ENCODE measurements at regions not wholly inside any gene's neighbourhood (a gene's known extent, or its start where the extent isn't known, plus 50 kb on each side); places are given as distances from the start of the nearest gene placed in this dataset.

DNA sequence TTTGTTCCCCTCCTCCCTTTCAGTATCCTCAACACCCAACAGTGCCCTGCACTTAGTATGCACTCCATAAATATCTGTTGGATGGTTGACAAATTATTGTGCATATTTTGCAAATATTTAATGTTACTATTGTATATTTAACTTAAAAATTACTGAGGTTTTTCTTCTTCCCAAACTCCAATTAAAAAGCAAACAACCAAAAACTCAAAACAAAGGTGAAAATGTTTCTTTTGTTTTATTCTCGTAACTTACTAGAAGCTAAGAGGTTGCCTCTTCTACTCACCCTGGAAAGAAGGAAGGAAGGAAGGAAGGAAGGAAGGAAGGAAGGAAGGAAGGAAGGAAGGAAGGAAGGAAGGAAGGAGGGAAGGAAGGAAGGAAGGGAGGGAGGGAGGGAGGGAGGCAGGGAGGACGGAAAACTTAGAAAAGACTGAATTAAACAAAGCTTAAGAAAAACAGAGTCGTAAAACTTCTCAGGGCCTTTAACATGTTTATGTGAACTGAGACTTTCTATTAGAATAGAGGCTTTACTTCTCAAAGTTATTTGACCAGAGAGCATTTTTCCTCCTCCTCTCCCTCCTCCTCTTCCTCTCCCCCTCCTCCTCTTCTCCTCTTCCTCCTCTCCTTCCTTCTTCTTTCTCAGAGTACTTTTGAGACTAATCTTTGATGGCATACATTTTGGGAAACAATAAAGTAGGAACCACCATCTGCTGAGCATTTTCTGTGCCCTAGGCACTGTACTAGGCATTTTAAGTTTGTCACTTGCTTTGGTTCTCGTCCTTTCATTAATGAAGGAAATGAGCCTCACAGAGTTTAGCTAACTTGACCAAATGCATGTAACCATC, 396.6 kb upstream of the WWC1 start:
- Histone ChIP-seq H3K27me3 (ENCODE audit: control insufficient read depth, insufficient read depth, low read length, poor library complexity, severe bottlenecking) (no peaks in the 10 kb centered on the region), H3K27ac (ENCODE audit: insufficient read depth, low read depth, low read length, poor library complexity, severe bottlenecking) (no peak overlapping the region), H3K36me3 (ENCODE audit: control insufficient read depth, insufficient read depth, low read length) (no peaks in the 10 kb centered on the region), H3K4me1 (ENCODE audit: control insufficient read depth, insufficient read depth, low read length) (peaks cover 10% of the 10 kb centered on the region), H3K4me3 (ENCODE audit: insufficient read depth, low read depth, low read length) (no peak overlapping the region), H3K9me3 (ENCODE audit: control insufficient read depth, low read length) (no peaks in the 10 kb centered on the region)
- WGBS, 2 experiments: 87 to 95% methylated on average over 3 to 4 of the region's 4 CpGs

DNA sequence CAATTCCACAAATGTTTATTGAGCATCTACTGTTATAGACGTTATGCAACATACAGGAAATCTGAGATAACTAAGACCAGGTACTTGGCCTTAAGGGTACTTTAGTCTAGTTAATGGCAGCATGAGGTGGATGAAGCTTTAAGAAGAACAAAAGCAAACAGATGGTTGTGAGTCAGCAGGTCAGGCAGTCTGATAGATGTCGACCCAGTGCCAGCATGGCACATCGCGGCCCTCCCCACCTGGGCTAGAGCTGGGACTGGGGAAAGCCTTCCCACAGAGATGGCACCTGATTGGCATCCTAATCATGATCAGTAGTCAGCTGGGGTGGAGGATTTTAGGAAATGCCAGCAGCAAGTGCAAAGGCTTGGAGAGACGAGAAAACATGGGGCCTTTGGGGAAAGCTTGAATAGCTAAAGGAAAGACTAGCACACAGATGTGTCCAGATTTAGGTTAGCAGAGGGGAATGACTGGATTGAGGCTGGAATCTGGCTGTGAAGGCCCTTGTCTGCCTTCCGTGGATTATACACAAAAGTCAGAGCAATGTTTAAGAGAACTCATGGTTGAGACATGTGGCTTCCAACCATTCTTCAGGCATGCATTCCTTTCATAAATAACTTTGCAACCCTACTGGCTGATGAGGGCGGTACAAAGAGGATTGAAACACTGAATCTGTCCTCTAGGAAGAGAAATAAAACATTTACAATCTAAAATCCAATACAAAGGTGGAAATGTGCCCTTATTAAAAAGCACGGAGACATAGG, 395.4 kb upstream of the WWC1 start:
- 93 to 94% methylated on average over 7 to 8 of the region's 8 CpGs for WGBS, 2 experiments
- Histone ChIP-seq H3K27me3 (ENCODE audit: control insufficient read depth, insufficient read depth, low read length, poor library complexity, severe bottlenecking) (no peaks in the 10 kb centered on the region), H3K27ac (ENCODE audit: insufficient read depth, low read depth, low read length, poor library complexity, severe bottlenecking) (no peak overlapping the region)

DNA sequence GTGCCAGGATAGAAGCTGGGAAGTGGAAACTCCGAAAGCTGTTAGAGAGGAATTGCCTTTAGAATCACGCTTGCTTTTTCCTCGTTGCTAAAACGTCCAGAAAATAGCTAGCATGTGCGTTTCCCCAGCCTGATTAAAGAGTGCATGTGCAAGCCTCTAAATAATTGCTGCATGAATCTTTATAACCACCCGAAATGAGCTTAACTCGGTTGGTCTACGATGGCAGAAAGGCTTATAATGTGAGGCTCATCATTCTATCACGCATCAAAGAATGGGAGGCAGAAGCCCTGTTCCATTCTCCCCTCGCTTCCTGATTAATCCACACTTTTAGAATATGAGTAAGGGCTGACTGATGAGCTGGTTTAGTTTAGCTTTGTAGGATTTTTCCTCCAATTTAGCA, 394.6 kb upstream of the WWC1 start:
- H3K9me3 ChIP-seq (ENCODE audit: control insufficient read depth, low read length): no peaks in the 10 kb centered on the region
- H3K4me1 ChIP-seq (ENCODE audit: control insufficient read depth, insufficient read depth, low read length): peaks cover 15% of the 10 kb centered on the region
- no peaks in the 10 kb centered on the region for H3K27me3 ChIP-seq (ENCODE audit: control insufficient read depth, insufficient read depth, low read length, poor library complexity, severe bottlenecking)
- no peak overlapping the region for H3K27ac ChIP-seq (ENCODE audit: insufficient read depth, low read depth, low read length, poor library complexity, severe bottlenecking)
- H3K4me3 ChIP-seq (ENCODE audit: insufficient read depth, low read depth, low read length): no peak overlapping the region
- no peaks in the 10 kb centered on the region for H3K36me3 ChIP-seq (ENCODE audit: control insufficient read depth, insufficient read depth, low read length)
- 94 to 96% methylated on average over 10 of the region's 10 CpGs for WGBS, 2 experiments

More for the DNA sequence above, 395.4 kb upstream of the WWC1 start:
- Histone ChIP-seq H3K36me3 (ENCODE audit: control insufficient read depth, insufficient read depth, low read length) (no peaks in the 10 kb centered on the region), H3K4me1 (ENCODE audit: control insufficient read depth, insufficient read depth, low read length) (peaks cover 15% of the 10 kb centered on the region), H3K9me3 (ENCODE audit: control insufficient read depth, low read length) (no peaks in the 10 kb centered on the region), H3K4me3 (ENCODE audit: insufficient read depth, low read depth, low read length) (no peak overlapping the region)

DNA sequence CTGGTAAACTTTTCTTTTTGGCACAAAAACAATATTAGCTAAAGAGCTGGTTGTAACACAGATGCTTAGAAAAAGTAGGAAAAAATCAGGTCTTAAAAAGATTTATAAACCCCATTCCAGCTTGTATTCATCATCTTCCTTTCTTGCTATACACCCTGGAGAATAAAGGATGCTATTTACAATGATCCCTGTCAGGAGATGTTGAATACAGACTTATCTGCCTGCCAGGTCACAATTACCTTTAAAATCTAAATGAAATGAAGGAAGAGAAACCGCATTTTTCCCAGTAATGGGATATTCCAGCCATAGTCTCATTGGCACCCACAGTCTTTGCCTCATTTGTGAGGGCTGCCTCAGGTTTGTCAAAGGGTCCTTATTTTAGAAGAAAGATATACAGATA, 394.1 kb upstream of the WWC1 start:
- Histone ChIP-seq H3K27ac (ENCODE audit: insufficient read depth, low read depth, low read length, poor library complexity, severe bottlenecking) (no peak overlapping the region), H3K36me3 (ENCODE audit: control insufficient read depth, insufficient read depth, low read length) (no peaks in the 10 kb centered on the region), H3K4me1 (ENCODE audit: control insufficient read depth, insufficient read depth, low read length) (peaks cover 15% of the 10 kb centered on the region), H3K9me3 (ENCODE audit: control insufficient read depth, low read length) (no peaks in the 10 kb centered on the region), H3K27me3 (ENCODE audit: control insufficient read depth, insufficient read depth, low read length, poor library complexity, severe bottlenecking) (no peaks in the 10 kb centered on the region), H3K4me3 (ENCODE audit: insufficient read depth, low read depth, low read length) (no peak overlapping the region)
- 90 to 94% methylated on average over 1 of the region's 1 CpG for WGBS, 2 experiments

DNA sequence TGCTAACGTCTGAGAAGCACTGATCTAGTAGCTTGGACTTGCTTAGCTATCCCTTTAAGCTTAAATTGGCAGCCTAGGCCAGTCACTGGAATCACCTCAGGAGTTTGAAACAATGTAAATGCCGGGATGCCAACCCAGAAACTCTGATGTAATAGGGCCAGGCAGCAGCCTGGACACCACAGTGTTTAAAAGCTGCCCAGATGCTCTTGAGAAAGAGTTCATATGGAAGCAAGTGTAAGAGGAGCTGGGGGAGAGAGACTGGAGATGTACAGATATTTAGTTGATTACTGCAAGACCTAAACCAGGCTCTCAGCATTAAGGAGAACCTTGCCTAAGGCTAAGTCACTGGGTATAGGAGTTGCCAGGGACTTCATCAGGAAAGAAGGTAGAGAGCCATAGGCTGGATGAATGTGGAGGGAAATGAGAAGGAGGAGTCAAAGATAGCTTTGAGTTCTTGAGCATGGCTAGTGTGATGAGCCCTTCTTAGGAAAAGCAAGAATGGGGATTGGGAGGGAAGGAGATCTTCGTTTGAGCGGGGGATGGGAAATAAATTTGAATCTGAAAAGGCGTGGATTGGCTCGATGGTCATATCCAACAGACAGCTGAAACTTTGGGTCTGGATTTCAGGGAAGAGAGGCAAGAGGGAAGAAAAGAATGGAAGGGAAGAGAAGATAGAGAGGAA, 392.9 kb upstream of the WWC1 start:
- Histone ChIP-seq H3K4me3 (ENCODE audit: insufficient read depth, low read depth, low read length) (no peak overlapping the region), H3K27me3 (ENCODE audit: control insufficient read depth, insufficient read depth, low read length, poor library complexity, severe bottlenecking) (no peaks in the 10 kb centered on the region), H3K36me3 (ENCODE audit: control insufficient read depth, insufficient read depth, low read length) (no peaks in the 10 kb centered on the region), H3K9me3 (ENCODE audit: control insufficient read depth, low read length) (no peaks in the 10 kb centered on the region), H3K27ac (ENCODE audit: insufficient read depth, low read depth, low read length, poor library complexity, severe bottlenecking) (no peak overlapping the region), H3K4me1 (ENCODE audit: control insufficient read depth, insufficient read depth, low read length) (peaks cover 15% of the 10 kb centered on the region)
- WGBS, 2 experiments: 68 to 71% methylated on average over 6 of the region's 6 CpGs

DNA sequence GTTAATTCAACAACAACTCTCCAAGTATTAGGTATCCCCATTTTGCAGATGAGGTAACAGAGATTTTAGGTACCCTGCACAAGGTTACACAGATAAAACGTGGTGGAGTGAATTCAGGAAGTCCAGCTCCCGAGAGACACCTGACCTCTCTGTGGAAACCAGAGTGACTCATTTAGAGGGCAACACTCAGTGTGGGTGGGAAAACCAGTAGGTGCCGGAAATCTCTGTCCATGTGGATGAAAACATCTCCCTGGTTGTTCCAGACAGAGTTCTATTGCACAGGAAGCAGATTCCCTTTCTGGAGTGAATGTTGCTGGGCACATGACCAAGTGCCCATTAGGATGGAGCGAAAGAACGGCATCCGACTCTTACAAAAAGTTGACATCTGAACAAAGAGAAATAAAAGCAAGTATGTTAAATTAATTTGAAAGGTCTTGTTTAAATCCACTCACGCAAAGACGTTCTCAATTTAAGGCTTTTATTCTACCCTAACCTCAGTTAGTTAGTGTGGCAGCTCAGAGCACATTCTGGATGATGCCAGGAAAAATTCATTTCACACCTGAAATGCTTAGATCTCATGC, 391.9 kb upstream of the WWC1 start:
- Histone ChIP-seq H3K4me1 (ENCODE audit: control insufficient read depth, insufficient read depth, low read length) (peaks cover 15% of the 10 kb centered on the region), H3K9me3 (ENCODE audit: control insufficient read depth, low read length) (no peaks in the 10 kb centered on the region), H3K4me3 (ENCODE audit: insufficient read depth, low read depth, low read length) (no peak overlapping the region), H3K36me3 (ENCODE audit: control insufficient read depth, insufficient read depth, low read length) (no peaks in the 10 kb centered on the region), H3K27ac (ENCODE audit: insufficient read depth, low read depth, low read length, poor library complexity, severe bottlenecking) (no peak overlapping the region), H3K27me3 (ENCODE audit: control insufficient read depth, insufficient read depth, low read length, poor library complexity, severe bottlenecking) (no peaks in the 10 kb centered on the region)
- WGBS, 2 experiments: 95 to 97% methylated on average over 8 of the region's 8 CpGs

DNA sequence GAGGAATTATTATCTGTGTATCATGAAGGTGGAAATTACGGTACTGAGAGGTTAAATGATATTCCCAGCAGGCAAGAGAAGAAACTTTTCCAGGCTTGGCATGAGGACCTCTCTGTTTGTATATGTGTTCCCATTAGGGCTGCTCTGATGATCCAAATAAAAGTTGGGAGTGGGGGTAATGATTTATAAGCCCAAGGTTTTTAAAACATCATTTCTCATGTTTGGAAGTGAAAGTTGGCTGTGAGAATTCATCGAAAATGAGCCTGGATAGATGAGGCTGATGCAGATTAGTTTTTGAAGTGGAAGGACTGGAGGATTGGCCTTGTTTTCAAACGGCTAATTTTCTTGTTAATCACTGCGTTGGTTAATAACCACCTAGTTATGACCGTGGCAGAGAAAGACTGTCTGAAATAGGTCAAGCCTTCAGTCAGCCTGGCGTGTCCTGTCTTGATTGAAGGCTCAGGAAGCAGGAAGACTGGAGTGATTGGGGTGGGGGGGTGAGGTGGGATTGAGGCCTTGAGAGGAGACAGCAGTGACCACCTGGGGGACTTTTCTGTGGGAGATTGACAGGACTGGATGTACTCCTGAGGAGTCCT, 391.0 kb upstream of the WWC1 start:
- H3K27me3 ChIP-seq (ENCODE audit: control insufficient read depth, insufficient read depth, low read length, poor library complexity, severe bottlenecking): no peaks in the 10 kb centered on the region
- peaks cover 15% of the 10 kb centered on the region for H3K4me1 ChIP-seq (ENCODE audit: control insufficient read depth, insufficient read depth, low read length)
- H3K9me3 ChIP-seq (ENCODE audit: control insufficient read depth, low read length): no peaks in the 10 kb centered on the region
- H3K27ac ChIP-seq (ENCODE audit: insufficient read depth, low read depth, low read length, poor library complexity, severe bottlenecking): no peak overlapping the region
- WGBS, 2 experiments: 80 to 83% methylated on average over 6 of the region's 6 CpGs
- no peaks in the 10 kb centered on the region for H3K36me3 ChIP-seq (ENCODE audit: control insufficient read depth, insufficient read depth, low read length)
- H3K4me3 ChIP-seq (ENCODE audit: insufficient read depth, low read depth, low read length): no peak overlapping the region

DNA sequence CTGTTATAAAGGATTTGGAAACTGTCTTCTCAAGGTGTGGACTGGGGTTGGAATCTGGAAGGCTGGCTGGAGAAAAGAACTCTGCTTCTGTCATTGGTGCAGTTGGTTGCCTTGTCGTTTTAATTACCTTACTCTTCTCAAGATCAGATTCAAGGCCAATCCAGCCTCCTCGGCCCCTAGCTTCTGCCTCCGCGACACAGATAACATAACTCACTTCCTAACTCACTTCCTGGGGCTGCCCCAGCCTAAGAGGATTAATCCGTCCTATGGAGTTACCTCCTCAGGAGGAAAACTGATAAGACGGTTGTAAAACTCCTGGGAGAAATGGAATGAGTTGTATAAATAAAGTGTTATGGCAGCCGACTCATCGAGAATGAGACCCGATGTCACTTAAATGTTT, 389.1 kb upstream of the WWC1 start:
- H3K27me3 ChIP-seq (ENCODE audit: control insufficient read depth, insufficient read depth, low read length, poor library complexity, severe bottlenecking): no peaks in the 10 kb centered on the region
- H3K27ac ChIP-seq (ENCODE audit: insufficient read depth, low read depth, low read length, poor library complexity, severe bottlenecking): no peak overlapping the region
- WGBS, 2 experiments: 94 to 95% methylated on average over 9 of the region's 9 CpGs
- no peak overlapping the region for H3K4me3 ChIP-seq (ENCODE audit: insufficient read depth, low read depth, low read length)
- H3K4me1 ChIP-seq (ENCODE audit: control insufficient read depth, insufficient read depth, low read length): peaks cover 15% of the 10 kb centered on the region
- H3K9me3 ChIP-seq (ENCODE audit: control insufficient read depth, low read length): no peaks in the 10 kb centered on the region
- H3K36me3 ChIP-seq (ENCODE audit: control insufficient read depth, insufficient read depth, low read length): no peaks in the 10 kb centered on the region

DNA sequence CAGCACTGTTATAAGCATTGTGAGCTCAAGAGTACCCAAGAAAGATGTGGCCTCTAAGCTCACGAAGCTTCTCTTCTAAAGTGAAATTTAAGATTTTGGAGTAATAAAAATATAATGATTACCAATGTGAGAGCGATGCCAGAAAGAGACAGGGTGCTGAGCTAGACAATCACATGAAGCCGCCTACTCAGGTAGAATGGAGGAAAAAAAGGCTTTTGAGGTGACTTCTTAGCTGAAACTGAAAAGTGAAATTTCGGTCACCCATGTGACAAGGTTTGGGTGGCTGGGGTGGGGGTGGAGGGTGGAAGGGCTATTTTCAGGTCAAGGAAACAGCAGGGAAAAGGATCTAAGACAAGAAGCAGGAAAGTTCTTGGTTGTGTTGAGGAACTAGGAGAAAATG, 388.2 kb upstream of the WWC1 start:
- Histone ChIP-seq H3K27ac (ENCODE audit: insufficient read depth, low read depth, low read length, poor library complexity, severe bottlenecking) (no peak overlapping the region), H3K9me3 (ENCODE audit: control insufficient read depth, low read length) (no peaks in the 10 kb centered on the region), H3K36me3 (ENCODE audit: control insufficient read depth, insufficient read depth, low read length) (no peaks in the 10 kb centered on the region), H3K27me3 (ENCODE audit: control insufficient read depth, insufficient read depth, low read length, poor library complexity, severe bottlenecking) (no peaks in the 10 kb centered on the region), H3K4me3 (ENCODE audit: insufficient read depth, low read depth, low read length) (no peak overlapping the region), H3K4me1 (ENCODE audit: control insufficient read depth, insufficient read depth, low read length) (peaks cover 12% of the 10 kb centered on the region)
- WGBS, 2 experiments: 95 to 96% methylated on average over 4 of the region's 4 CpGs

All from ectodermal cell (in vitro differentiated cells).